DMS53 (cell line): ENCODE measurements at regions not wholly inside any gene's neighbourhood (a gene's known extent, or its start where the extent isn't known, plus 50 kb on each side); places are given as distances from the start of the nearest gene placed in this dataset.

Experiments
- DNase-seq: peaks from one replicate; lab custom pipeline; 2025; lab: John Stamatoyannopoulos, UW

- DNase-seq = no peak
Observed at GRCh38 chr1:239682046-239682445, 295.7 kb downstream of the CHRM3 start.

GRCh38 chr1:239682960-239683359 is 296.6 kb downstream of the CHRM3 start:
- peak; percentile 24 for DNase-seq

DNA sequence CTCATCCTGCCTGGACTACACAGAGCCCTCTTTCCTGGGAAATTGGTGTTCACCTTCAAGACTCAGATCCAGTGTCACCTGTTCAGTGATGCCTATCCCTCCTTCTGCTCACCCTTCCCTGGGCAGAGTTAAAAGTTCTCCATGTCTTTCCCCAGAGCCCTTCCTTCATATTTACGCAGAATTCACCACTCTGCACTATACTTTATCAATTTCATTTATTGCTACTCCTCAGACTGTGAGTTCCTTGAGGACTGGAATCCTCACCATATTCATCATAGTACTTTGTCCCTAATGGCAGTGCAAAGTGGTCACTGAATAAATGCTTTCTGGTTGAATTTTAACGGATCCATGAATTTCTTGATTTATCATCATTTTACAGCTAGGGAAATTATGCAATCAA is 300.0 kb downstream of the CHRM3 start:
- no peak for DNase-seq

- DNase-seq = no peak
Observed at GRCh38 chr1:239696317-239696716, 309.9 kb downstream of the CHRM3 start.

DNA sequence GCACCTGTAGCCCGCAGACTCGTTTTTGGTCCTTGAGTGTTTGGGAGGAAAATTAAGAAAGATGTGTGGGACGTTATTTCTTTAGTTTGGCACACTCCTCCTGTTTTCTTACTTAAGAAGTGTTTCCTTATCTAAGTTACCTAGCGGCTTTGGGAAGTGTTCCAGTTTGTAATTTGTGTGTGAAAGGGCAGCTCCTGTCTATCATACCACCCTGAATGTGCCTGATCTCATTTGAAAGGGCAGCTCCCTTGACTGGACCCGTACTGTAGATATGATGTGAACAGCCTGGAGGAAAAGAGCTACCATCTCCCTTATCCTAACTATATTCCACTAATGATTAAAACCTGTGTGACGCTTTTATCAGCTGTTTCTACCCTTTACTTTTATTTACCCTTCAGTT is 314.3 kb downstream of the CHRM3 start:
- no peak for DNase-seq

- no peak for DNase-seq
Observed at GRCh38 chr1:239703075-239703474, 316.7 kb downstream of the CHRM3 start.

DNA sequence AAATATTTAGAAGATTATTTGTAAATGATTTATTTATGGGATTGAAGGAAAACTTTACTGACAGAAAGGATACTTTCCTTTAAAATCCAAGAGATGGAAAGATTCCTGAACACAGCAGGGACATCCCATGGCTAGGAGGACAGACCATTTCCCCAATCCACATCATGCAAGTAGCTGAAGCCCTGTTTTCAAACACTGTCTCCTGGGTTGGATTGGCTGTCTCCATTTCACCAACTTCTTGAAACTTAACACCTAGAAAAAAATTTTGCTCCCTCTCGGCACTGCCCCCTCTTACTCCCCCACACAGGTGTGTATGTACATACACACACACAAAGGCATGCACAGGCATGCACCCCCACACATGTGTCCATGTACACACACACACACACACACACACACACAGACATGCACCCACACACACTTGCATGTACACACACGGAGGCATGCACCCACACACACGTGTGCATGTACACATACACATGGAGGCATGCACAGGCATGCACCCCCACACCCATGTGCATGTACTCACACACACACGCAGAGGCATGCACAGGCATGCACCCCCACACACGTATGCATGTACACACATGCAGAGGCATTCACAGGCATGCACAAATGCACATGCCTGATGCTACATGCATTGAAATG is 320.0 kb downstream of the CHRM3 start:
- no peak for DNase-seq

DNA sequence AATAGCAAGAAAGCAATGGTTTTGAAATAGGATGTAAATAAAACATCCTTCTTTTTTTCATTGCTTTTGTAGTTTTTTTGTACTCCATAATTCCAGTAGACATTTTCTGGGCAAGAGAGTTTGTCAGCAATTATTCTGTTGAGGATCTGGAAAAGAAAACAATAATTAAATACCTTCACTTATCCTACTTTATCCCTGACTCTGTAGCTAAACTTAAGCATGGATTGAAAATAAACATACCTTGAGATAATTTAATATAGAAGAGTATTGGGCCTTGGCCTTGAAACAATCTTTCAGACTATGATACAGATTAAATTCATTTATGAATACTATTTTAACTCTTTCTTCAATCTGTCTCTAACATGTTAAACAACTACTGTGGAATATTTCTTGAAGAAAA is 321.2 kb downstream of the CHRM3 start:
- no peak for DNase-seq

GRCh38 chr1:239708622-239709021 is 322.3 kb downstream of the CHRM3 start:
- no peak for DNase-seq

- DNase-seq = no peak
Observed at GRCh38 chr1:239711768-239712167, 325.4 kb downstream of the CHRM3 start.

- peak; percentile 22 for DNase-seq
Observed at GRCh38 chr1:239717097-239717917, 330.9 kb downstream of the CHRM3 start.

GRCh38 chr1:239717918-239718184 is 331.5 kb downstream of the CHRM3 start:
- DNase-seq = no peak

DNA sequence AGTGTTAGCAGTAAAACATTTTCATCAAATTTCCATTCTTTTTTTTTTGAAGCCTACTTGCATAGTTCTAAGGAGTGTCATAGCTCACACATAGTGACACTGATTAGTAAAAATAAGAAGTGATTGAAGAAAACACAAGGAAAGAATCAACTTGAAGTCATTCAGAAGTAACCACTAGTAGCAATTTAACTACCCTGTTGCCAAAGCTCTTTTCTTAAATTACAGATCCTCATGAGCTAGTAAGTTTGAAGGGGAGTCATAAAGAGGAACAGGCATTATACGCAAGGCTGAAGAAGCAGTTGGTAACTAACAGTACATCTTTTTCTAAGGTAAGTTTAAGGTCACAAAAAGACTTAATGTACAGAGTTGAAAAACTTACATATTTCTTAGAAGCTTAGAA is 332.2 kb downstream of the CHRM3 start:
- no peak for DNase-seq

- no peak for DNase-seq
Observed at GRCh38 chr1:239718997-239719628, 332.7 kb downstream of the CHRM3 start.

- no peak for DNase-seq
Observed at GRCh38 chr1:239719642-239720258, 333.4 kb downstream of the CHRM3 start.

- no peak for DNase-seq
Observed at GRCh38 chr1:239722035-239722434, 335.7 kb downstream of the CHRM3 start.

- DNase-seq = peak; percentile 25
Observed at GRCh38 chr1:239723776-239724367, 337.5 kb downstream of the CHRM3 start.

DNA sequence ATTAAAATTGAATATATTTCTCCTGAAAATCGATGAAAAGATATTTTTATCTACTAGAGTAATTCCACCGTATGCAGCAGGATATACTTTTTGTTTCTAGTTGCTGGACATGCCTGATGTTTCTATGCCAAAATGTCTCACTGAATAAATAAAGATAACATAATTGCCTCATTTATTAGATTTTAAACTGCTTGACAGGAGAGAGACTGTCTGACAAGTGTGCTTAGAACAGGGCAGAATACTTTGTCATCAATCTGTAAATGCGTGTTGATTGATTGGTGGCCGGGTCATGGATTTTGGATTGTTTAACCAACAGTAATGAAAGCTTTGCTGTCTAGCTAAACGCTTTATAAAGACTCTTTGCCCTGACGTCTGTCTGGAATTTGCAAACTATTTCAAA is 339.0 kb downstream of the CHRM3 start:
- no peak for DNase-seq

- no peak for DNase-seq
Observed at GRCh38 chr1:239725933-239726332, 339.6 kb downstream of the CHRM3 start.

DNA sequence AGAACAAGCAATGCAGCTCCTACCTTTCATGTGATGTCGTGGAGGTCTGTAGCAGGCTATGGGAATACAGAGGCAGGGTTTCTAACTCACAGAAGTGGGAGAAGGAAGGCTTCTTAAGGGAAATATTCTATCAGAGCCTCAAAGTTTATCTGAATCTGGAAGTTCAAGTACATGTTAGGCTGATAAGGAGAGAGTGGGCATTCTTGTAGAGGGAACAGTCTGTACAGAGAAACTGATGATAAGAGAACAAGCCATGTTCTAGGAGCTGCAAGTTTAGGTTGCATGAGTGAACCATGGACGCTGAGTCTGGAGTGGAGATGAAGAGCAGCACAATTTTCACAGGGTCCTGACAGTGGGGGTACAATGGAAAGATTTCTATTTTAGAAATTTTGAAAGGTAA is 344.0 kb downstream of the CHRM3 start:
- DNase-seq = no peak

DNA sequence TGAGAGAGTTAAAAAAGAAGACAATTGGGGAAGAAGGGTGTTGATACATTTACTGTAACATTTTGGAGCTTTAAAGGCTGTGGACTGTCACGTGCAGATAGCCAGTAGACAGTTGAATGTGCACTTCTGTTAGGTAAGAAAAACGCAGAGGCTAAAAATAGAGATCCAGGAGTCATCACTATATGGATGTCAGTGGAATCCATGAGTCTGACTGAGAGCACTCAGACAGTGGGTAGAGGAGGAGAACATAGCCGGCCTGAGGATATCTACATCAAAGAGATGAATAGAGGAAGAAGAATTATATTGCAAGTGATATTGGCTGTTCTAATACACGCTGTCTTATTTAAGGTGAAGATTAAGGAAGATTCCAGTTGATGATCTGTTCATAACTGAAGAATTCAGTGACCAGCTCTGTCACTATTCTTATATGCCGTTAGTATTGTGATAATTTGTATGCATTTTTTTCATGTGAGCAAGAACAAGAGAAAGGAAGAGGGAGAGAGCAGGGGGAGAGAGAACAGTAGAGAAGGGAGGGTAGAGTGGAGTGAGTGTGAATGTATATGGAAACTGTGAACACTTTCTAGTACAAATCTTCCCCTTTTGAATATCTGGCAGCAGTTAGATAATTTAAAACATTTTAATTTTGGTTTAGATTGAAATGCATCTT is 344.8 kb downstream of the CHRM3 start:
- DNase-seq = no peak

GRCh38 chr1:239732770-239733169 is 346.4 kb downstream of the CHRM3 start:
- DNase-seq = no peak
